OCI-LY3 (cell line): ENCODE measurements at regions not wholly inside any gene's neighbourhood (a gene's known extent, or its start where the extent isn't known, plus 50 kb on each side); places are given as distances from the start of the nearest gene placed in this dataset.

Source experiments
- CTCF ChIP-seq: fragments of 200-600, 300-600 bp; sonication (generic); IDR thresholded peaks from 2 replicates; pipeline ENCODE4 v1.5.1; 2014; ENCODE audit warnings: antibody characterized with exemption, low read length, low read depth
- EZH2phosphoT487 ChIP-seq: fragments of 200-600 bp; shearing (Covaris generic); IDR thresholded peaks from 2 replicates; pipeline ENCODE4 v1.6.1; 2018; ENCODE audit warnings: antibody characterized with exemption, mixed run types, low read depth

- TF ChIP-seq CTCF, result no peak
- TF ChIP-seq EZH2phosphoT487, result no peak
Measured at GRCh38 chr3:67846166-67846565, 191.8 kb upstream of the SUCLG2 start.
